Left renal cortex interstitium (tissue), 4 donors: ENCODE measurements at regions not wholly inside any gene's neighbourhood (a gene's known extent, or its start where the extent isn't known, plus 50 kb on each side); places are given as distances from the start of the nearest gene placed in this dataset.

Experiments
- DNase-seq, 4 donors: peaks; one replicate each; pipeline ENCODE4 v3.0.0-alpha.2; 2013; ENCODE audit warnings: low read depth in 4 of 4, low spot score in 2 of 4, missing footprints in 1 of 4

DNA sequence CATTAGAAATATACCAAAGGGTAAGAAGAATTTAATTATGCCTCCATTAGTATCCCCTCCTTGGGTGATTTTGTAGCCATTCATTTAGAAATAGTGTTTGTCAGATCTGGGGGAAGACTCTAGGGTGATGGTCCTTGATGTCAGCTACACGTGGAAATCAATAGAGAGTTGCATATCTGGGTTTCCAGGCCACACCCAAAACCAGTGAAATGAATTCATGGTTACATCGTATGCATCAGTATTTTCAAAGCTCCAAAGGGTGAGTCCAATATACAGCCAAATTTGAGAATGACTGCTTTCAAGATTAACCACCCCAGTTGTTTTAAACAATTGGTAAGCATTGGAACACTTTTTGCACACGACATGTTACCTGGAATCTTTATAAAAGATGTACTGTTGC, 173.4 kb upstream of the SGCD start:
- DNase-seq, result no peak

DNA sequence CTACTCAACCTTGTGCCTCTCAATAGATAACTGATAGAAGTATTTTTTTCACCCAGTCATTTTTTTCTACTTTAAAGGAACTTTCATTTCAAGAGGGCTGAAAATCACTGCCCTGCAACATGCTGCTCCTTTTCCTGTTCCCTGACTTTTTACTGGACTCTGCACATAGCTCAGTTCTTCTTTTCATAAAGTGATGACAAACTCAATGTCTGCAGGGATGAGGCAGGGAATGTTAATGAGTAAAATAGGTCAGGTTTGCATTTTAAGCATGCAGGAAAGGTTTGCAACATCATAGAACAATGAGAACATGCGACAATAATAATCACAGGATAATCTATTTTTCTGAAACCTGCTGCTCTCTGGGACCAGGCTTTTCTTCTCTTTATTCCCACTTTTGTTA, 172.2 kb upstream of the SGCD start:
- no peak for DNase-seq

DNA sequence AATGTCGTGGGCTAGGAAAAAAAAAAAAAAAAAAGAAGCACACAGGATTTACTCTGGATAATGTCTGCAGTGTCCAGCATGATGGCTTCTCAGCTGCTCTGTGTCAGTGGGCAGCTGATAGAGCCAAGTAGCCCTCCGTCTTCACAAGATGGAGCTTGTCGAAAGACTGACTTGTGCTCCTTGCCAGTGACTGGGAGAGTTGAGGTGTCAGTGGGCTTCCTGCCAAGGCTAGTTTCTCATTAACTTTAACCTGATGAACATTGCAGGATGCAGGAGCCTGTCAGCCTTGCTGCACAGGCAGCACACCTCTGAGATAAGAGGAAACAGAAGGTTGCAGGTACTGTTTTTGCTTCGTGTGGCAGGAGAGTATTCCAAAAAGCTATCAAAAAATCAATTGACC, 171.4 kb upstream of the SGCD start:
- peak in 1 of 4 donors; percentile 25 for DNase-seq

DNA sequence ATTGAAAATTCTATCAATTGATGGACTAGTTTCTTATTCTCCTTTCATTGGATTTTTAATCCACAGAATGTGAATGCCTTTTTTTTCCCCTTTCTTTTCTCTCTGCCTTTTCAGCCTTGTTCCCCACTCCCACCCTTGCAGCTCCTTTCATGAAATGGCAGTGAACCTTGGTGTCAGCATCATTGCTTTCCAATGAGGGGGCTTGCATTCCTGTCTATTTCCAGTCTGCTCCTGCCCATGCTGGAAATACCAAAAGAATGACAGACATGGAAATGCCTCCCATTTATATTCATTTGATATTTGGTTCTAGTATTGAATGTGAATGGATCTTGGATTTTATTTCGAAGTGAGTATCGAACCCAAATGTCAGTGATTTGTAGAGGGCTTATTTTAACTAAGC, 162.7 kb upstream of the SGCD start:
- DNase-seq, result no peak

DNA sequence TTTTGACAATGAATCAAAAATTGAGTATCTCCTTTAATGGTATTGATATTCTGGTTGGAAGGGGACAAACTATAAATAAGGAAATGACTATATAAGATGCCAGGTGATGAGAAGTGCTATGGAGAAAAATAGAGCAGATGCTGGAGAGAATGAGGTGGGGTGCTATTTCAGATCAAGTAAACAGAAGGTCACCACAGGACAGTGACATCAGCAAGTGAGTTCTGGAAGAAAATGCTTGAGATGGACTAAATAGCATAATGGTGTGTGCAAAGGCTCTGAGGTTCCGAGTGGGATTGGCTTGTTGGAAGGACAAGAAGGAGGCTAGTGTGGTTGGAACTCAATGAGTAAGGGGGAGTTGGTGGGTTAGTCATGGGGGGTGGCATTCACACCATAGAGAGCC, 157.5 kb upstream of the SGCD start:
- no peak for DNase-seq

DNA sequence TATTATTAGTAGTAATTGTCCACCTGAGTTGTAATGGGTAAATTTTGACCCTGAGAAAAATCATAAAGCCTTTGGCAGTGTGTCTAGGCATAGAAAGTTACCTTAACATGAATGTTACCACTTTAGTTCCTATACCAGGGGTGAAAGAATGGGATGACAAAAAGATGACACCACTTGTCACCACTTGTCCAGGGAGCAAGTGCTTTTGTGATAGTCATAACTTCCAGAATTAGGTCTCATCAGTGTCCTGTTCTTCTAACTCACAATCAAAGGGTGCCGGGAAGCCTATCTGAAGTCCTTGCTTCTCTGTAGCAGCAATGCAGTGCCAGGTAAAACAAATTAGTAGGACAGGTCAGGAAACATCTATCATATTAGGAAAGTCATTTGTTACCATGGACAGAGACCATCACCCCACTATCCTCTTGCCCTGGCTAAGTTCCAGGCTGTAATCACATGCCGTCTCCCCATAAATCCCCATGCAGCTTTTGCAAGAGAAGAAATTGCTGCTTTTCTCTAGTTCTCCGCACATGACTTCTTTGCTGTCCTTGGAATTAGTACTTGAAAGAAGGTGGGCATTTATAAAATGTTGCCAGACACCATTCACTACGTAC, 156.5 kb upstream of the SGCD start:
- no peak for DNase-seq

DNA sequence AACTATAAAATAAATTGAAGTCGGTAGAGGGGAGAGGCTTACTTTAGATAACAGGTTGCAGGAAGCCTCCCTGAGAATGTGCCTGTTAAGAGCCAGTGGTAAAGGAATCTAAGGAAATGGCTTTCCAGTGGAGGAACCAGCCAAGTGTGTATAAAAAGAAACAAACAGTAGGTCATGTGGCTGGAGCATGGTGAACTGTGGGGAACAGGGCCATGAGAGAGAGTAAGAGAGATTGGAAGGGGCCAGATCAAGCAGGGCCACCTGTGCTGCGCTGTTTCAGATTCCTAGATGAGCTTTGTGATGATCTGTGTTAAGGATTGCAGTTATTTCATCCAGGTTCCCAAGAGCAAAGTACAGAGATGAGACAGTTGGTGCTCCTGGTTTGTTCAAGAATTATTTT, 152.7 kb upstream of the SGCD start:
- no peak for DNase-seq

DNA sequence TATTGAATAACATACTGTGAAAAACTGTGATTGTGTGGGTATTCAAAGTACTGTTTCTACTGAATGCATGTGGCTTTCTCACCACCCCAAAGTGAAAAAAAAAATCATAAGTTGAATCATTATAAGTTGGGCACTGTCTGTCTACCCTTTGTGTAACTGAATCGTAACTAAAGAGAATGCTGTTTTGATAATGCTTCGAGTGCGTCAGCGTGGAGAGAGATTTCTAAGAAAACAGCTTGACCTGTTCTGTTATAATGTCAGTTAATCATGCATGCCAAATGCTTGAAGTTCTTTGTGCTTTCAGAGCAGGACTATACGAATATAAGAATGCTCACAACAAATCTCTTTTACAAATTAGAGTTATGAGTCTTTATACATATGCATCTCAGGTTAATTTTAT, 148.8 kb upstream of the SGCD start:
- no peak for DNase-seq

DNA sequence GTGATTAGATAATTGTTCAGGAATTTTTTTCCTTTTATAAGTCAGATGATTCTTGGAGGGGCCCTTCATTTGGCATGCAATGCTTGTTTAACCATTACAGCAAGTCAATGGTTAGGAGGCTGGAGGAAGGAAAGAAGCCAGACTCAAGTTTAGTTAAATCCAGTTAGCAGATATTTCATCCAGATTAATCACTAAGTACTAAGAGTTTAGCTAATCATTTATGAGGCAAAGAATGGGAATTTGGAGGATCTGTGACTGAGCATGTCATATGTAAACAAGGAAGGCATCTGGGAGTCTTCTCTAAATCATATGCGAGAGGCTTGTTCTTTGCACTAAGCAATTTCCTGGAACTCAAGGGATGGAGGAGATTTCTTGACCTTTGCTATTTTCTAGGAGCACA, 145.3 kb upstream of the SGCD start:
- no peak for DNase-seq

DNA sequence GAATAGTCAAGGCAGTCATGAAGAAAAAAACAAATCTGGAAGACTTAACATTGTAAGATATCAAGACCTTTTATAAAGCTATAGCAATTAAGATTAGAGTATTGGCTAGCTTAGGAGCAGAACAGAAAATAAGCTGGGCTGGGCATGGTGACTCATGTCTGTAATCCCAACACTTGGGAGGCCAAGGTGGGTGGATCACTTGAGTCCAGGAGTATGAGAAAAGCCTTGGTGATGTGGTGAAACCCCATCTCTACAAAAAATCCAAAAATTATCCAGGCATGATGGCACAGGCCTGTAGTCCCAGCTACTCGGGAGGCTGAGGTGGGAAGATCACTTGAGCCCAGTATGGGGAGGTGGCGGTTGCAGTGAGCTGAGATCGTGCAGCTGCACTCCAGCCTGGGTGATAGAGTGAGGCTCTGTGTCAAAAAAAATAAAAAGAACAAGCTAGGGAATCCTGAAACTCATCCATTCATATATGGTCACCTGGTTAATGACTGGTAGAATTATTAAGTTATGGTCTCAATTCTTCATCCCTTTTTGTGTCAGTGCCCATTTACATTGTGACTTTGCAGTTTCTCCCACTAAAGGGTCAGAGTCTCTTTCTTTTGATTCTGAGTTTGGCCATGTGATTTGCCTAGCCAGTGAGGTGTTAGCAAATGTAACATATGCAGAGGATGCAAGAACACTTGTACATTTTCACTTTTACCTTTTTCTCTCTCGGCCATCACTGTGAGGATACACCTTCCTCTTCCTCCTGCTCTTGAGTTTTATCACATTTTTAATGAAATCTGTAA, 144.6 kb upstream of the SGCD start:
- DNase-seq, result no peak

DNA sequence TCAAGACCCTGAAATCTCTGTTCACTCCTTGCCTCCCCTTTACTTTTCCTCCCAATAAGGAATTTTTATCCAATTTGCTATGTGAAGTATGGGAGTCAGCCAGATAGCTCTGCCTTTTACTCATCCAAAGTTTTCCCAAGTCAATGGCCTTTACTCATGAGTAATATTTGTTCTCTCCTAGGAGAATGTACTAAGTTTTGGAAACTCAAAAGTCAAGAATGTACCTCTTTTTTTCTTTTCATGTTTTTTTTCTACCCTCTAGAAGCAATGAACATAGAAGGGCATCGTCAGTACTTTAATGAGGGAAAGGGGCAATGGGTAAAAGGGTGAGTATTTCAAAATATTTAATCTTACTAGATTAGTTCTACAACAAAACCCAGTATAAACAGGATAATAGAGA, 140.2 kb upstream of the SGCD start:
- DNase-seq, result no peak

DNA sequence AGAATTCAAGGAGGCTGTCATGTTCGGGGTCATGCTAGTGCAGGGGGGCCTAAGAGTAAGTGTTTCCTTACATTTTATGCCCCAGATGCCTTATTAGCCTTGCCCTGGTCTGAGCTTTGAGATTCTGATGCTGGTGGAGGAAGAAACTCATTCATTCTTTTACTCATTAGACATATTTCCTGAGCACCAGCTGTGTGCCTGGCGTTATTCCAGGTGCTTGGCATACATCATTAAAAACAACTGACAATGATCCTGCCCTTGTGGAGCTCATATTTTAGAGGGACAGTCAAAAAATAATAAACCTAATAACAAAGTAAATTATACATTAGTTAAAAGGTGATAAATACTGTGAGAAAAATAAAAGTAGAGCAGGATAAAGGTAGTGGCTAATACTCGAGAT, 138.9 kb upstream of the SGCD start:
- no peak for DNase-seq

DNA sequence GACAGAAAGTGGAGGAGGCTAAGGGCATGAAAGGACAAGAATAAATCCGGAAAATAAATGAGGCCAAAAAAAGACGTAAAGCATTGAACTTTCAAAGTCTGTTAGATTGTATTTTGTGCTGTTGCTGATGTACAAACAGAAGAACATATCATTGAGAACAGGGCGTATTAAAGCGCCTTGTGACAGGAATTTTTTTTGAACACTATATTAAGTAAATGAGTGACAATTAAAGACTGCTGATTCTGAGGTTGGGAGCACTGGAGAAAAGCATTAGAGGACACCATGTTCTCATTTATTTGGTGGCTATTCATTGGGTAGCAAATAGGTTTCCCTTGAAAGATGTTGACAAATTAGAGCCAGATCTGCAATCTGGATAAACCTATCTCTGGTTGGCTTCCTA, 137.3 kb upstream of the SGCD start:
- DNase-seq, result no peak

DNA sequence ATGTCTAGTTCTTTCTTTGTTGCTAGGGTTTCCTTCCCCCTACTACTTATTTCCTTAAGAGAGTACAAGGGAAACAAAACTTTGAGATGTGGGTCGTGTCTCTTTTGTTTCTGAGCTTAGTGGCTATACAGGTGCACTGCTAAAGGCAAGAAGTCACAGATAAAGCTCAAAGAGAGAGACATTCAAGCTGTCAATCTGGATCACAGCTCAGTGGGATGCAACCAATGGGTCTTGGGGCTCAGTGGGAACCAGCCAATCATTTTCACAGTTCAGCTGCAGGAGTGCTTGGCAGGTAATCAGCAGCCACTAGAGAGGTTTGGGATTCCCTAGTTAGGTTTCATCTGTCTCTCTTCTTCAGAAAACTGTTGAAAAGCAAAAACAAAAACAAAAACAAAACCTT, 135.4 kb upstream of the SGCD start:
- no peak for DNase-seq

DNA sequence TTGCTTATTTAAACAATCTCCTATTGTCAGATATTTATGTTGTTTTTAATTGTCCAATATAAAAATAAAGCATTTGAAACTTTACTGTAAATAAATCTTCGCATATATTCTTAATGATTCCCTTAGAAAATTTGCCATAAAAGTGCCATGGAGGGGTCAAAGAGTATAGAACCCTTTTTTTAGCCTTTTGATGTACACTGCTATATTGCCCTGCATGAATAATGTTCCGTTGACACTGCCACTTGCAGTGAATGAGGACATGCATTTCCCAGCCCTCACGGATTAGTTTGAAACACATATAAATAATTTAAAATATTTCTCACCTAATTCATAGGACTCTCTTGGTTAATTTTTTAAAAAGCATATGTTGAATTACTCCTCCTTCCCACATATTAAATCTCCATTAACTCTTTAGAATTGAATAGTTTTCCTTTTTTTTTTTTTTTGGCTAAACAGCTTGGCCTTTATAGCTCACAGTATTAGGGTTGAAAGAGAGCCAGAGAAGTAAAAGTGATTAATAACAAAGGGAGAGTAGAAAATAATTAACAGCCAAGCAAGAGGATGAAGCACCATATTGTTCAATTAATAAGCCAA, 129.8 kb upstream of the SGCD start:
- no peak for DNase-seq

DNA sequence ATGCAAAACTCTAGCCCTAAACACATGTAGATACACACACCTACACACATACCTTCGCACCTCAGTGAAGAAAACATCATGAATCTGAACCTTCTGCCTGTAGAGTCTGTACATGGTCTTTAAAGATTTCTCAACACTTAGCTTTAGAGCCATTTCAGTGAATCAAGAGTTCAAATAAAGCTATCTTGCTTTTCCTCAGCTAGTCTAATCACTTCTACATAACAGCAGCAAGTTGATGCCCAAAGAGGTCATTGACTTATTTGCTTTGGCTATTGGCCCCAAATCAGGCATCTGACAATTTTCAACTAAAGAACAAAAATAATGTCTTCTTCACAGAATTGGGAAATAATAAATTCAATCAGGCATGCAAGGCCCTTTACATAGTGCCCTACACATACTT, 127.9 kb upstream of the SGCD start:
- DNase-seq, result no peak

DNA sequence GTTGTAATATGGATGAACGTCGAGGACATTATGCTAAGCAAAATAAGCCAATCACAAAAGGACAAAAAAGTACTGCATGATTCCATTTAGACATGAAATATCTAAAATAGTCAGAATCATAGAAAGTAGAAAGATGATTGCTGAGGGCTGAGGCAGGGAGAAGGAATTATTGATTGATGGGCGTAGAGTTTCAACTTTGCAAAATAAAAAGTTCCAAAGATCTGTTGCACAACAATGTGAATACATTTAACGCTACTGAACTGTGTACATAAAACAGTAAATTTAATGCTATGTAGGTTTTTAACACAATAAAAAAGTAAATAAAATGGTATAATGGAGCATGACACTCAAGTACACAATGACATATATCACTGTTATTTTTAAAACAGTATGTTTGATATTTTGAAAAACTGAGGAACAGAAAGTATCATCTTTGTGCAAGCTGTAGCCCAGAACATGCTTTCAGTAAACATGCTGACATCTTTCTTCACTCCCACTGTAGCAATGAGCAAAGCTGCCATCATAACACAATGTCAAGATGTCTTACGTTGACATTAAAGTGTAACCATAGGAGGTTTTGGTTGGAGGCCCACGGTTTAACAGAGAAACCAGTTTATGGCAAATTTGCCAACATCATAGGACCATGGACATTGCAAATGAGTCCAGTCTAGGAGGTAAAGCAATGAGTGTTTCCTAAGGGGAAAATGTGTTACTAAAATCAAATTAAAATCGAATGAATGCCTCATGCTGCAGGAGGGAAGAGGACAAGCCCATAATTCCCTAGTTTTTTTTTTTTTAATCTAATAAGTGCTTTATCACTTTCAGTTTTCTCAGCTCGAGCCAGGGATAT, 125.8 kb upstream of the SGCD start:
- no peak for DNase-seq

DNA sequence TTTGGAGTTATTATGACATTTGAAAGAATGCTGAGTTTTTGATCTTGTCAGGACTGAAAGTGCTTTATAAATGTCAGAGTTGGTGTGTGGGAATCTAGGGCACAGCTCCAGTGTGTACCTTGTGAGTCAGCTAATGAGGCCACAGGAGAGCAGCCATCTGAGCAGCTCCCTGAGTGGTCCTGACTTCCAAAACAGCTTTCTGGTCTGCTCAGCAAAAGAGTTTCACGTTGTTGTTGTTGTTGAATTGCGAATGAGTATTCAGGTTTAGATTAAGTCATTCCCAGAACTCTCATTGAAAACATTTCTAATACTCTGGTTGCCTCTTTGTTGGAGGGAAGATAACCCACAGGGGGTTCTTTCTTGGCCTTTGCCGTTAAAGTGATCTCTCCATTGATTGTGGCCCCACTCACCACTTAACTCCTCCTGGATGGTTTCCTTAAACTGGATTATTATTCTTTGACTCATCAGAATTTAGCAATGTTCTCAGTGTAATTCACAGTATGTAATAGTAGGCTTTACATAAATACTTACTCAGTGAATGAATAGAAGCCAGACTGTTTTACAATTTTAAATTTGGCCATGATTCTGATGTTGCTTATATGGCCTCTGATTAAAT, 125.1 kb upstream of the SGCD start:
- no peak for DNase-seq

DNA sequence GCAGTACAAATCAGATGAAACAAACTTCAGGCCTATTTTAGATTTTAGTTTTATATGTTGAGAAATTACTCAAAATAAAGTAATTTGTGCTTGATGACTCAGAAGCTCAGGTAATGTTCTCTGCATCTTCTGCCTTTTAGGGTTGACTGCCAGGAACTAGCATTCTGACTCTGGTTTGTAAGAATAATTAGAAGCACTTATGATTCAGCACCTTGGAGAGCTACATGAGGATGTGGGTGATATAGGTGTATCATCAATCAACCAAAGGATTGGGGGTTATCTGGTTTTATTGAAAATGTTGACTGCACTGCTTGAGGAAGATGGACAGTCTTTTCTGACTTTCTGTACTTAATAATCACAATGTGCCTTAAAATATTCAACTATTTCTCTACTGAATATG, 118.7 kb upstream of the SGCD start:
- peak in 1 of 4 donors; percentile 6 for DNase-seq

DNA sequence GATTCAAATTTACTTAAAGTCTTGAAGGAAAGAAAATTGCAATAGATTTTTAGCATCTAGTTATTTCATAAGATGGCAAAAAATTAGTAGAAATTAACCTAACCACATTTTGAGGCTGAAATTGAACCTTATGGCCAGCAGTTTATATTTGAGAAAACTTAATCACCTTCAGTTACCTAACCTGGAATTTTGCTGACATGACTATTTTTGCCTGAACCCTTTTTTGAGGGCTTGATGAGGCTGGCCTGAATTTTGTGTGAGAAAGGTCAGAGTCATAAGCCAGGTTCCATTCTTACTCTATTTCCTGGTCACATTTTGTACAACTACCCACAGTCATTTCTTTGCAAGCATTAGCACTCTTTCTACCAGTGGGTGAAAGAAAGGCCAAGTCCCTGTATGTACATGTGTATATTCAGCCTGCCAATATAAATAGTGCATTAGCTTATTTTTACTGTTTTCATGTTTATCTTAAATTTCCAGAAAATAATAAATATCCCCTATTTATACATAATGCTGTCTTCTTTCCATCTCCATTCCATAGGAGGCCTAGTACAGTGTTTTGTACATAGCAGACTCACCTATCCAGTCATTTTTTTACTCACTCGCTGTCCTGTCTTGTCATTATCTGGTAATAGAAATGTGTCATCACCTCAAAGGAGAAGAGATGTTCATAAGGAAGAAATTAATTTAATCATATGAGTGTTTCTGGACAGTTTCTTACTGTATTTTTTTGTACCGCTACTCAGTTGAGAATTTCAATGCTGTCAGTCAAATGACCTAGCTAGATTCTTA, 108.4 kb upstream of the SGCD start:
- DNase-seq, result no peak
